SK-N-MC (cell line): ENCODE measurements at regions not wholly inside any gene's neighbourhood (a gene's known extent, or its start where the extent isn't known, plus 50 kb on each side); places are given as distances from the start of the nearest gene placed in this dataset.

Experiments
- DNase-seq: peaks from one replicate; pipeline ENCODE4 v3.0.0-alpha.2; 2011; ENCODE audit warnings: low read depth, low spot score
- H3K27ac ChIP-seq: fragments of 200-600 bp; sonication (generic); 2 replicates; pipeline ENCODE4 v1.5.1; 2016; ENCODE audit warnings: mixed run types
- H3K36me3 ChIP-seq: fragments of 200-600 bp; sonication (generic); 2 replicates; pipeline ENCODE4 v1.6.1; 2017; ENCODE audit warnings: antibody characterized with exemption, low read length, mixed read lengths; ENCODE audit not compliant: insufficient read depth
- H3K4me3 ChIP-seq: fragments of 200-600 bp; sonication (generic); 2 replicates; pipeline ENCODE4 v1.5.1; 2016
- H3K9ac ChIP-seq: fragments of 200-600 bp; sonication (generic); 2 replicates; pipeline ENCODE4 v1.8.0; 2017; ENCODE audit warnings: mixed run types, mixed read lengths; ENCODE audit not compliant: insufficient read length
- H3K9me3 ChIP-seq: fragments of 200-600 bp; sonication (generic); 2 replicates; pipeline ENCODE4 v1.6.1; 2017; ENCODE audit warnings: low read depth, mild to moderate bottlenecking, antibody characterized with exemption, low read length, moderate library complexity, mixed read lengths
- EZH2 ChIP-seq: fragments of 200-600 bp; sonication (generic); IDR thresholded peaks from one replicate; pipeline ENCODE4 v1.6.1; 2017; ENCODE audit warnings: antibody characterized with exemption
- FOXP2 ChIP-seq: optimal IDR thresholded peaks from 2 replicates; pipeline ENCODE3; 2011; ENCODE audit warnings: mild to moderate bottlenecking, moderate library complexity; ENCODE audit not compliant: insufficient read depth; ENCODE audit errors: extremely low read length, control extremely low read depth
- POLR2AphosphoS5 ChIP-seq: IDR thresholded peaks from 2 replicates; pipeline ENCODE4 v1.6.1; 2012; ENCODE audit warnings: mild to moderate bottlenecking, low read depth, low read length, borderline replicate concordance

DNA sequence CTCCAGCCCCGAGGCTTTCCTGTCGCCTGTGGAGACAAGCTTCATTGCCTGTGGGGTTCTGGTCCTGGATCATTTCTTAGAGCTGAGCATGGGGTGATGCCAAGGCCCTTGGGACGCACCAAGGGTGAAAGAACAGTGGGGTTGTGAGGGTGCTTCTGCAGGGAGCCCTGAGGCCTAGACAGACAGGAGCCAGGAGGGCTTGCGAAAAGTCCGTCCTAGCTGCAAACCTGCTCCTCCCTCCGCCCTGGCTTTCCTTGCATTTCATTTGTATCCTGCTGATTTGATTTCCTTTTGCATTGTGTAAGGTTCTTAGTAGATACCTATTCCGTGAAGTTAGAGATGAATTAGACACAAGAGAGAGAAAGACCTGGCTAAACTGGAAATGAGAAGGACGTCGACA, 286.9 kb upstream of the C2CD4B start:
- Histone ChIP-seq H3K9ac (no peak overlapping the region), H3K4me3 (peak overlapping the region; percentile 62), H3K9me3 (no peaks in the 10 kb centered on the region), H3K27ac (no peak overlapping the region; the same call in 1 of the 2 replicates), H3K36me3 (no peaks in the 10 kb centered on the region)
- TF ChIP-seq FOXP2 (peak; percentile 73), POLR2AphosphoS5 (no peak)
- no peak for DNase-seq

DNA sequence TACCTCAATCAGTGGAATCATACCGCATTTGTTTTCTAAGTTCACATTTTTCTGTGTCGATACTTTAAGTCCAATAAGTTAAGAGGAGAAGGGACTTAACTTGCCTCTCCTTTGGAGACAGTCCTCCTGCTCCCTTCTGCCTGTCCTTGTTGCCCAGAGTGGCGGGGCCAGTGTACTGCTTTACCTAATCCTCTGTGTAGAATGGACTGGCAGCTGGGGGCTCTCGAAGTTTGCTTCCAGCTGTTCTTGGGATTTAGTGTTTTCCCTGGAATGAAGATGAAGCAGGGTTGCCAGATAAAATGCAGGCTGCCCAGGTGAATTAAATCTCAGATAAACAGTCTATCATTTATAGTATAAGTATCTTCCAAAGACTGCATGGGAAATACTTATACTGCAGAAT, 287.6 kb upstream of the C2CD4B start:
- no peaks in the 10 kb centered on the region for H3K9me3 ChIP-seq
- H3K36me3 ChIP-seq: no peaks in the 10 kb centered on the region
- no peak overlapping the region for H3K27ac ChIP-seq
- no peak for DNase-seq
- TF ChIP-seq POLR2AphosphoS5: no peak
- TF ChIP-seq EZH2: no peak
- TF ChIP-seq FOXP2: no peak
- peak overlapping the region; percentile 62 for H3K4me3 ChIP-seq
- H3K9ac ChIP-seq: no peak overlapping the region

DNA sequence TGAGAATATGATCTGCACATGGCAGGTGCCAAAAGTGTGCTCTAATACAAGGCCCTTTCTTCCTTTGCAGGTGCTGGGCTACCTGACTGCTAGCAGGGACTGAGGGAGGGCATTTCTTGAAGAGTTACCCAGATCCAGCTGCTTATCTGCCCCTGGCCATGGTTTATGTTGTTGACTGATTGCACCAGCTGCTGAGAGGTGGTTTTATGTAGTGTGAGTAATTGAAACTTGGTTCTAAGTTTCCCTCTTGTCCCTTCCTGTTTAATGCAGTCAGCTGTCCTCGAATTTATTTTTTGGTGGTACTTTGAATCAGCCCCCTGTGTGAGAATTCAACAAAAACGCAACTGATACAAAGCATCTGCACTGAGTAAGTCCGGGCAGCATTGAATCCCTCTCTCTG, 288.3 kb upstream of the C2CD4B start:
- DNase-seq: no peak
- H3K36me3 ChIP-seq: no peaks in the 10 kb centered on the region
- H3K27ac ChIP-seq: no peak overlapping the region
- no peak overlapping the region for H3K4me3 ChIP-seq
- no peak for TF ChIP-seq EZH2
- TF ChIP-seq POLR2AphosphoS5: no peak
- TF ChIP-seq FOXP2: no peak
- H3K9me3 ChIP-seq: no peaks in the 10 kb centered on the region
- H3K9ac ChIP-seq: no peak overlapping the region

- Histone ChIP-seq H3K4me3 (no peak overlapping the region), H3K27ac (no peak overlapping the region), H3K9ac (no peak overlapping the region), H3K9me3 (no peaks in the 10 kb centered on the region), H3K36me3 (no peaks in the 10 kb centered on the region)
- DNase-seq: no peak
- TF ChIP-seq FOXP2 (no peak), POLR2AphosphoS5 (no peak), EZH2 (no peak)
These were observed 288.9 kb upstream of the C2CD4B start for GRCh38 chr15:62453981-62454380.

- H3K27ac ChIP-seq: no peak overlapping the region
- no peak overlapping the region for H3K4me3 ChIP-seq
- TF ChIP-seq FOXP2 (no peak), EZH2 (no peak), POLR2AphosphoS5 (no peak)
- DNase-seq: no peak
- no peak overlapping the region for H3K9ac ChIP-seq
- H3K9me3 ChIP-seq: no peaks in the 10 kb centered on the region
- no peaks in the 10 kb centered on the region for H3K36me3 ChIP-seq
These were observed 289.6 kb upstream of the C2CD4B start for GRCh38 chr15:62454567-62455172.

DNA sequence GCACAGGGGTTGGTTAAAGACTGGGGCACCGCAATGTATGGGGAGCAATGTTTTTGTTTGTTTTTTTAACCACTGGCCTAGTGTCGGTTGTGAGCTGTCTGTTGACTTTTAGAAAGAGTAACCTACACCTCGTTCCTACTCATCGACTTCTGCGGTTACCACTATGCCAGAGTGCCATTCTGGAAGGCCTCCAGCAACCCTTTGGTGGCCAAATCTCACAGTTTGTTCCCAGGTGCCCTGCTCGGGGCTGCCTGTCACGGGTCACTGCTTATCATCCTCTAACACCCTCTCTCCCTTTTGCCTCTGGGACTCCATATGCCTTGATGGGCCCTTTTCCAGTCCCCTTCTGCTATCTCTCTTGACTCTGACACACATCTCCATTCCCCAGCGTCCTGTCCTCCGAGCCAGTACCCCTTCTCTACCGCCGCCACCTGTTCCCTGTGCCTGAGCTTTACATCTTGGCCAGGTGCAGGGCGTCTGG, 290.4 kb upstream of the C2CD4B start:
- no peak overlapping the region for H3K9ac ChIP-seq
- H3K9me3 ChIP-seq: no peaks in the 10 kb centered on the region
- DNase-seq: no peak
- H3K4me3 ChIP-seq: no peak overlapping the region
- TF ChIP-seq POLR2AphosphoS5: no peak
- TF ChIP-seq EZH2: no peak
- no peak for TF ChIP-seq FOXP2
- H3K27ac ChIP-seq: no peak overlapping the region
- no peaks in the 10 kb centered on the region for H3K36me3 ChIP-seq

GRCh38 chr15:62456011-62456920, 291.2 kb upstream of the C2CD4B start:
- Histone ChIP-seq H3K9ac (no peak overlapping the region), H3K4me3 (no peak overlapping the region), H3K9me3 (no peaks in the 10 kb centered on the region), H3K36me3 (no peaks in the 10 kb centered on the region), H3K27ac (no peak overlapping the region)
- no peak for DNase-seq
- TF ChIP-seq POLR2AphosphoS5 (no peak), EZH2 (no peak), FOXP2 (no peak)

DNA sequence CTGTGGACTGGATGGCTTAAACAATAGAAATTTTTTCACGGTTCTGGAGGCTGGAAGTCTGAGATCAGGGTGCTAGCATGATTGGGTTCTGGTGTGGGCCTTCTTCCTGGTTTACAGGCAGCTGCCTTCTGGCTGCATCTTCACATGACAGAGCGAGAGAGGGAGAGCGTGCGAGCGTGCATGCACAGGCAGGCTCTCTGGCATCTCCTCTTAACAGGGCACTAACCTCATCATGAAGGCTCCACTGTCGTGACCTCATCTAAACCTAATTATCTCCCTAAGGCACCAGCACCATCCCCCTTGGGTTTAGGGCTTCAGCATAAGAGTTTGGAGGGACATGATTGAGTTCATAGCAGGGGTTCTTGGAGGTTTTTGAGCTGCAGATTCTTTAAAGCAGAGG, 292.0 kb upstream of the C2CD4B start:
- no peak overlapping the region for H3K9ac ChIP-seq
- H3K4me3 ChIP-seq: no peak overlapping the region
- no peak for DNase-seq
- no peak for TF ChIP-seq FOXP2
- no peak for TF ChIP-seq POLR2AphosphoS5
- TF ChIP-seq EZH2: no peak
- no peak overlapping the region for H3K27ac ChIP-seq
- H3K36me3 ChIP-seq: no peaks in the 10 kb centered on the region
- no peaks in the 10 kb centered on the region for H3K9me3 ChIP-seq

DNA sequence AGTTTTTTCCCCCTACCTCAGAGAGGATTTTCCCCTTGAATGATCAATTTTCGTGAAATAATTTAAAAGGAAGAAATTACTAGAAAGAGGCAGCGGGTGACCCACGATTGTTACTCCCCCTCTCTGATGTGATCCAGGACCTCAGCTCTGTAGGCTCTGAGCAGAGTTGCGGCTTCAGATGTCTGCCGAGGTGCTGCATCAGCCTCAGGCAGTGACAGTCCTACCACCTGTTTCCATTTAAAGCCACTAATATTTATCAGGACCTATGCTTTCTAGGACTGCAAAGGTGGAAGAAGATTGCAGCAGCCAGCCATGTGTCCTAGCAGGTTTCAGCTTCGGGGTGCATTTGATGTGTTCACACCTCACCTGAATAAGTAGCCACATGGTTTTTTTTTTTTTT, 294.8 kb upstream of the C2CD4B start:
- no peak for DNase-seq
- no peak for TF ChIP-seq EZH2
- no peak for TF ChIP-seq POLR2AphosphoS5
- TF ChIP-seq FOXP2: no peak
- Histone ChIP-seq H3K4me3 (no peak overlapping the region), H3K36me3 (no peaks in the 10 kb centered on the region), H3K9ac (no peak overlapping the region), H3K27ac (no peak overlapping the region), H3K9me3 (no peaks in the 10 kb centered on the region)
